Amygdala (tissue), 56 donors: ENCODE measurements at regions not wholly inside any gene's neighbourhood (a gene's known extent, or its start where the extent isn't known, plus 50 kb on each side); places are given as distances from the start of the nearest gene placed in this dataset.
A peak's percentile ranks its signal among the peaks of the same experiment; 100 is the strongest.

ENCODE experiments used
- DNase-seq, 56 donors: peaks; one replicate each; lab custom pipeline; 2025; lab: John Stamatoyannopoulos, UW

- no peak for DNase-seq
Observed at GRCh38 chr6:144697801-144698200, 412.7 kb downstream of the UTRN start.

GRCh38 chr6:144702781-144703180 is 417.6 kb downstream of the UTRN start:
- DNase-seq = no peak

GRCh38 chr6:144710207-144710606 is 425.1 kb downstream of the UTRN start:
- no peak for DNase-seq

GRCh38 chr6:144711661-144712060 is 426.5 kb downstream of the UTRN start:
- DNase-seq = no peak

GRCh38 chr6:144712541-144712940 is 427.4 kb downstream of the UTRN start:
- no peak for DNase-seq

GRCh38 chr6:144714021-144714712 is 429.0 kb downstream of the UTRN start:
- no peak for DNase-seq

GRCh38 chr6:144715344-144715743 is 430.2 kb downstream of the UTRN start:
- DNase-seq = no peak

GRCh38 chr6:144718431-144718830 is 433.3 kb downstream of the UTRN start:
- DNase-seq = no peak

- no peak for DNase-seq
Observed at GRCh38 chr6:144721232-144721631, 436.1 kb downstream of the UTRN start.

GRCh38 chr6:144722154-144722737 is 437.1 kb downstream of the UTRN start:
- DNase-seq = no peak

GRCh38 chr6:144722925-144723324 is 437.8 kb downstream of the UTRN start:
- no peak for DNase-seq

GRCh38 chr6:144723431-144723830 is 438.3 kb downstream of the UTRN start:
- DNase-seq = no peak

GRCh38 chr6:144724818-144725217 is 439.7 kb downstream of the UTRN start:
- no peak for DNase-seq

- DNase-seq = peak in 1 of 56 donors; percentile 7
Observed at GRCh38 chr6:144725736-144726522, 440.8 kb downstream of the UTRN start.

- no peak for DNase-seq
Observed at GRCh38 chr6:144728804-144729203, 443.7 kb downstream of the UTRN start.

GRCh38 chr6:144729502-144729901 is 444.4 kb downstream of the UTRN start:
- DNase-seq = no peak

- DNase-seq = no peak
Observed at GRCh38 chr6:144730088-144730645, 445.0 kb downstream of the UTRN start.

GRCh38 chr6:144731229-144731628 is 446.1 kb downstream of the UTRN start:
- DNase-seq = no peak

- peak in 8 of 56 donors; percentile 1 to 23 (median 6) for DNase-seq
Observed at GRCh38 chr6:144736763-144737162, 451.6 kb downstream of the UTRN start.

- no peak for DNase-seq
Observed at GRCh38 chr6:144737998-144738397, 452.9 kb downstream of the UTRN start.

GRCh38 chr6:144739873-144740272 is 454.7 kb downstream of the UTRN start:
- no peak for DNase-seq
